HepG2 (cell line): ENCODE measurements at regions not wholly inside any gene's neighbourhood (a gene's known extent, or its start where the extent isn't known, plus 50 kb on each side); places are given as distances from the start of the nearest gene placed in this dataset.
"Not testable (repeated sequence)": the region's sequence is repeated elsewhere in the genome, so short reads cannot be mapped to it uniquely, and the experiment has no call there.

Experiments
- ATAC-seq: fragments of 200-7000 bp; cut with Tn5 transposase; 3 replicates; pipeline ENCODE4 v1.9.1; 2020; ENCODE audit warnings: mild to moderate bottlenecking, moderate library complexity
- BruUV-seq: library from RNA; stranded (reverse); fragments of 400-500 nt; replicated peaks from 2 replicates; lab custom pipeline; 2021; lab: Mats Ljungman, UMichigan
- CTCF ChIA-PET: fragments of 300-600 bp; formaldehyde crosslinking; extraction: SDS; loops from one replicate; lab custom pipeline; 2021; ENCODE audit warnings: low total read pairs, inconsistent platforms, low intra/inter-chr PET ratio; lab: Yijun Ruan, JAX
- POLR2A ChIA-PET: fragments of 350-600 bp; sonication (Branson Sonifier 250); formaldehyde crosslinking; loops from one replicate; lab custom pipeline; 2020; ENCODE audit warnings: antibody characterized with exemption, inconsistent platforms; lab: Yijun Ruan, JAX
- DNase-seq: peaks from one replicate; pipeline ENCODE4 v3.0.0-alpha.2; 2015; ENCODE audit warnings: low spot score
- FAIRE-seq: peaks from 3 replicates; lab custom pipeline; 2011; peaks lifted over from hg19 to GRCh38; lab: Jason Lieb, UNC
- H2AFZ ChIP-seq: one replicate; pipeline ENCODE4 v1.6.1; 2011; ENCODE audit warnings: low read length, inconsistent platforms
- H3K27ac ChIP-seq: fragments of 300-600 bp; 3 replicates; pipeline ENCODE4 v1.8.0; 2011; ENCODE audit warnings: mixed run types, mild to moderate bottlenecking, mixed read lengths, low read length, inconsistent platforms; ENCODE audit not compliant: insufficient read depth; ENCODE audit errors: extremely low read length
- H3K27me3 ChIP-seq, 2 experiments: fragments of 200-600 bp in 1 of 2; 2 replicates in 1 of 2; 3 replicates in 1 of 2; pipeline versions ENCODE4 v1.6.0 to v1.8.0; 2011; ENCODE audit warnings: low read length in 2 of 2, mild to moderate bottlenecking in 2 of 2, moderate library complexity in 2 of 2, inconsistent platforms in 1 of 2; ENCODE audit not compliant: insufficient read depth in 2 of 2, control insufficient read depth in 1 of 2
- H3K36me3 ChIP-seq, 2 experiments: fragments of 200-600 bp in 1 of 2; replicated peaks in 1 of 2; 2 replicates in 1 of 2; 3 replicates in 1 of 2; pipeline versions ENCODE4 v1.5.1 to v1.8.0; 2011; ENCODE audit warnings: low read length in 2 of 2, inconsistent platforms in 1 of 2; ENCODE audit not compliant: insufficient read depth in 2 of 2, control insufficient read depth in 1 of 2
- H3K4me1 ChIP-seq: 2 replicates; pipeline ENCODE4 v1.5.1; 2012; ENCODE audit warnings: low read length, inconsistent platforms; ENCODE audit not compliant: insufficient read depth
- H3K4me2 ChIP-seq: 2 replicates; pipeline ENCODE4 v1.6.0; 2011; ENCODE audit warnings: low read depth, low read length, inconsistent platforms
- H3K4me3 ChIP-seq, 3 experiments: fragments of 200-600 bp in 1 of 3; sonication (generic), shearing (Covaris generic) in 1 of 3; replicated peaks in 1 of 3; 2 replicates each; pipeline ENCODE4 v1.5.1; 2011 to 2016; ENCODE audit warnings: low read length in 3 of 3, inconsistent platforms in 2 of 3, low read depth in 2 of 3, mild to moderate bottlenecking in 2 of 3, control low read depth in 1 of 3, mixed read lengths in 1 of 3; ENCODE audit not compliant: insufficient read depth in 1 of 3
- H3K79me2 ChIP-seq: one replicate; pipeline ENCODE4 v1.6.1; 2011; ENCODE audit warnings: low read length, inconsistent platforms; ENCODE audit not compliant: insufficient read depth
- H3K9ac ChIP-seq: 2 replicates; pipeline ENCODE4 v1.6.0; 2011; ENCODE audit warnings: mild to moderate bottlenecking, low read depth, low read length, inconsistent platforms; ENCODE audit not compliant: insufficient read depth
- H3K9me3 ChIP-seq: 2 replicates; pipeline ENCODE4 v1.5.1; 2012; ENCODE audit warnings: mild to moderate bottlenecking, low read length
- H4K20me1 ChIP-seq: 2 replicates; pipeline ENCODE4 v1.6.0; 2011; ENCODE audit warnings: inconsistent platforms, mild to moderate bottlenecking, low read length, moderate library complexity; ENCODE audit not compliant: insufficient read depth
- AGO2 ChIP-seq: fragments of 200-400 bp; formaldehyde crosslinking; optimal IDR thresholded peaks from 2 replicates; pipeline ENCODE3; 2017; ENCODE audit warnings: mild to moderate bottlenecking, low read depth, low read length, moderate library complexity
- CENPBD1 ChIP-seq: sonication (generic); formaldehyde crosslinking; IDR thresholded peaks from 2 replicates; pipeline ENCODE4 v1.8.0; 2022; ENCODE audit warnings: missing genetic modification reagents, low read depth, mild to moderate bottlenecking, borderline replicate concordance
- GATAD1 ChIP-seq: IDR thresholded peaks from 2 replicates; pipeline ENCODE4 v1.6.1; 2016; ENCODE audit warnings: missing genetic modification reagents, missing compliant biosample characterization
- KLF6 ChIP-seq: IDR thresholded peaks from 2 replicates; pipeline ENCODE4 v1.8.0; 2016; ENCODE audit warnings: missing biosample characterization, missing genetic modification reagents
- MAX ChIP-seq: IDR thresholded peaks from 2 replicates; pipeline ENCODE4 v1.6.1; 2012; ENCODE audit warnings: inconsistent platforms
- TEAD2 ChIP-seq: sonication (generic); formaldehyde crosslinking; IDR thresholded peaks from 2 replicates; pipeline ENCODE4 v1.9.0; 2021; ENCODE audit warnings: missing genetic modification reagents
- ZFP36 ChIP-seq: fragments of 150-350 bp; IDR thresholded peaks from 2 replicates; pipeline ENCODE4 v1.6.1; 2018; ENCODE audit warnings: borderline replicate concordance, low read length, low read depth; ENCODE audit not compliant: partially characterized antibody
- ZNF224 ChIP-seq: sonication (generic); formaldehyde crosslinking; IDR thresholded peaks from 2 replicates; pipeline ENCODE4 v1.5.0; 2020; ENCODE audit warnings: mild to moderate bottlenecking, missing genetic modification reagents
- ZNF274 ChIP-seq: sonication (generic); formaldehyde crosslinking; IDR thresholded peaks from 2 replicates; pipeline ENCODE4 v1.5.1; 2020; ENCODE audit warnings: mild to moderate bottlenecking, missing genetic modification reagents
- ZNF354B ChIP-seq: sonication (generic); formaldehyde crosslinking; IDR thresholded peaks from 2 replicates; pipeline ENCODE4 v1.8.0; 2022; ENCODE audit warnings: mild to moderate bottlenecking, missing genetic modification reagents
- WGBS: methylation state at CpG from one replicate; pipeline ENCODE4 v1.1.6; 2017; ENCODE audit warnings: low lambda C conversion rate; 5-methylcytosine and 5-hydroxymethylcytosine counted together
- in situ Hi-C: cut with HindIII; loops from 2 replicates; pipeline ENCODE4 v1.10.0; 2017; ENCODE audit warnings: low pct_unique_long_range_greater_than_20kb; ENCODE audit not compliant: extremely low pct_ligation_motif_present
- intact Hi-C: fragments of 100-400 bp; cut with micrococcal nuclease; formaldehyde crosslinking; loops from one replicate; pipeline ENCODE4 v1.10.0; 2022; ENCODE audit not compliant: unreplicated experiment

DNA sequence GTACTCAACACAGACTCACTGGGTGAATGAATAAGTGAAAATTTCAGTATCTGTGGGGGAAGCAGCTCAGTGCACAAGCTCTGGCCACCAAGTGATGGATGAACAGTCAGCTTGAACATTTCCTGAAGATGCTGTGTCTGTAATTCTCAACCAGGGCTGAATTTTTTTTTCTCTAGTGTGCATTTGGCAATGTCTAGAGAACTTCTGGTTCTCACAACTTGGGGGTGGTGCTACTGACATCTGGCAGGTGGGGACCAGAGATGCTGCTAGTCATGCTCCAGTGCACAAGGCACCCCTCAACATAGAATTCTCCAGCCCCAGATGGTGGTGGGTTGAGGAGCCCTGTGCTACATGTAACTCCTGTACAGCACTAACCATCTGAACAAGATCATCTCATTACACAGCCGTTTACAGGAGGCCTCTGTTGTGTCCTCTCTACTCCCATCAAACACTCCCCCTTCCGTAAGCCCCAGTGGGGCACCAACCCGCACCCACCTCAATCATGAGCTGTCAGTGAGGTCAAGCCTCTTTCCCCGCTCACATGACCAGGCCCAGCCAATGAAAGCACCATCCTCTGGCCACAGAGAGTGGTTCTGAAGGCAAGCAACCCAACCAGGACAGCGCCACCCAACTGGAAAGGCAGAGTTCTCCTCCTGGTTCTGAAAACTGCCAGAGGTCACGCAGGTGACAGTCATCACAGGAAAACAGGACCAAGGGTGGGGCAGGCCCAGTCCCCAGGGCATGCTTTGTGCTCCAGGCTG, 103.9 kb upstream of the PMEPA1 start:
- no peak overlapping the region for H2AFZ ChIP-seq
- POLR2A ChIA-PET = no interaction called here
- no peak overlapping the region for H3K9ac ChIP-seq
- no peaks in the 10 kb centered on the region for H3K4me1 ChIP-seq
- WGBS = 10% methylated on average over 6 of the region's 6 CpGs
- no peaks in the 10 kb centered on the region for H4K20me1 ChIP-seq
- ATAC-seq (no peak), DNase-seq (no peak), FAIRE-seq (no peak)
- in situ Hi-C loops (no loop called here), intact Hi-C loops (no loop called here)
- H3K27ac ChIP-seq = no peak overlapping the region
- H3K27me3 ChIP-seq = peaks cover 3 to 22% of the 10 kb centered on the region in 2 experiments; a peak in 3 of 5 replicates
- CTCF ChIA-PET = no interaction called here
- H3K4me3 ChIP-seq = no peak overlapping the region
- H3K4me2 ChIP-seq = no peak overlapping the region
- no peak for TF ChIP-seq MAX
- no peak for TF ChIP-seq AGO2
- TF ChIP-seq ZNF274 = no peak
- TF ChIP-seq KLF6 = no peak
- TF ChIP-seq ZFP36 = no peak
- no peak for TF ChIP-seq CENPBD1
- TF ChIP-seq ZNF224 (CRISPR knock-in tag) = no peak
- TF ChIP-seq ZNF354B (CRISPR knock-in tag) = no peak
- no peak for TF ChIP-seq GATAD1 (CRISPR knock-in tag)
- TF ChIP-seq TEAD2 (CRISPR knock-in tag) = no peak
- no peaks in the 10 kb centered on the region for H3K79me2 ChIP-seq
- BruUV-seq = no TSS peak
- no peaks in the 10 kb centered on the region for H3K36me3 ChIP-seq
- H3K9me3 ChIP-seq = no peaks in the 10 kb centered on the region

DNA sequence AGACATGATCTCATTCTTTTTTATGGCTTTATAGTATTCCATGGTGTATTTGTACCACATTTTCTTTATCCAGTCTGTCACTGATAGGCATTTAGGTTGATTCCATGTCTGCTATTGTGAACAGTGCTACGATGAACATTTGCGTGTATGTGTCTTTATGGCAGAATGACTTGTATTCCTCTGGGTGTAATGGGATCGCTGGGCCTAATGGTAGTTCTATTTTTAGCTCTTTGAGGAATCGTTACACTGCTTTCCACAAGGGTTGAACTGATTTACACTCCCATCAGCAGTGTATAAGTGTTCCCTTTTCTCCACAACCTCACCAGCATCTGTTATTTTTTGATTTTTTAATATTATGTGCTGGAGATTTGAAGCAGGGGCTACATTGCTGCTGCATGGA, 102.8 kb upstream of the PMEPA1 start:
- 52% methylated on average over 4 of the region's 4 CpGs for WGBS

More for the DNA sequence above, 102.8 kb upstream of the PMEPA1 start:
- H3K79me2 ChIP-seq, FAIRE-seq, H4K20me1 ChIP-seq, ATAC-seq, H3K4me1 ChIP-seq, H3K4me3 ChIP-seq, H3K9ac ChIP-seq, H3K27ac ChIP-seq, H3K36me3 ChIP-seq, H3K4me2 ChIP-seq, BruUV-seq, H2AFZ ChIP-seq, DNase-seq, intact Hi-C loops, CTCF ChIA-PET, H3K9me3 ChIP-seq, in situ Hi-C loops, POLR2A ChIA-PET: not testable (repeated sequence)
- peaks cover 3 to 25% of the 10 kb centered on the region in 2 experiments; a peak in 3 of 5 replicates for H3K27me3 ChIP-seq
